A549 (cell line): ENCODE measurements at regions not wholly inside any gene's neighbourhood (a gene's known extent, or its start where the extent isn't known, plus 50 kb on each side); places are given as distances from the start of the nearest gene placed in this dataset.
A peak's percentile ranks its signal among the peaks of the same experiment; 100 is the strongest.

Experiments
- ATAC-seq, 2 experiments: fragments of 200-7000 bp in 1 of 2; fragments of >200 bp in 1 of 2; cut with Nextera tagmentation in 1 of 2; cut with Tn5 transposase in 1 of 2; 3 replicates each; pipeline versions ENCODE4 v1.8.0 to v1.9.1; 2018 to 2020; ENCODE audit warnings: mild to moderate bottlenecking in 1 of 2, moderate library complexity in 1 of 2
- CTCF ChIA-PET: fragments of 300-600 bp; sonication (Branson Sonifier 250); formaldehyde crosslinking; extraction: SDS; loops from one replicate; lab custom pipeline; 2021; ENCODE audit warnings: antibody characterized with exemption, inconsistent platforms; lab: Yijun Ruan, JAX
- POLR2A ChIA-PET: fragments of 350-600 bp; formaldehyde crosslinking; extraction: SDS; loops from one replicate; lab custom pipeline; 2021; ENCODE audit warnings: antibody characterized with exemption, inconsistent platforms; lab: Yijun Ruan, JAX
- DNase-seq, 2 experiments: peaks; one replicate each; pipeline versions ENCODE4 v3.0.0 to v3.0.0-alpha.2; 2011 to 2016; ENCODE audit warnings: low read depth in 1 of 2, low spot score in 1 of 2
- FAIRE-seq: peaks from 2 replicates; lab custom pipeline; 2011; peaks lifted over from hg19 to GRCh38; lab: Jason Lieb, UNC
- H3K27ac ChIP-seq, 2 experiments: fragments of >200 bp; sonication (Bioruptor Twin); formaldehyde crosslinking; 3 replicates each; pipeline ENCODE4 v1.5.1; 2016 to 2017
- H3K4me1 ChIP-seq: fragments of >200 bp; sonication (Bioruptor Twin); formaldehyde crosslinking; 3 replicates; pipeline ENCODE4 v1.6.1; 2016
- H3K4me2 ChIP-seq: fragments of >200 bp; sonication (Bioruptor Twin); formaldehyde crosslinking; 3 replicates; pipeline ENCODE4 v1.6.1; 2016
- H3K4me3 ChIP-seq: fragments of >200 bp; sonication (Bioruptor Twin); formaldehyde crosslinking; 3 replicates; pipeline ENCODE4 v1.5.1; 2016
- H3K9me3 ChIP-seq: fragments of >200 bp; sonication (Bioruptor Twin); formaldehyde crosslinking; 3 replicates; pipeline ENCODE4 v1.6.1; 2016
- CBX2 ChIP-seq: fragments of 200-600 bp; sonication (generic); IDR thresholded peaks from 2 replicates; pipeline ENCODE4 v1.6.1; 2016; ENCODE audit warnings: low read depth, mild to moderate bottlenecking, borderline replicate concordance
- CEBPB ChIP-seq, 2 experiments: fragments of >200 bp in 1 of 2; sonication (Bioruptor Twin) in 1 of 2; formaldehyde crosslinking in 1 of 2; IDR thresholded peaks; 2 replicates each; pipeline ENCODE4 v1.6.1; 2012 to 2016
- CHD2 ChIP-seq: fragments of 150-350 bp; IDR thresholded peaks from 2 replicates; pipeline ENCODE4 v1.6.1; 2014; ENCODE audit warnings: low read length; ENCODE audit not compliant: partially characterized antibody
- ESRRA ChIP-seq: fragments of 150-350 bp; IDR thresholded peaks from 2 replicates; pipeline ENCODE4 v1.6.1; 2014; ENCODE audit warnings: mild to moderate bottlenecking, low read length, borderline replicate concordance
- FOXS1 ChIP-seq: fragments of 250-450 bp; sonication (Bioruptor Pico); IDR thresholded peaks from 2 replicates; pipeline ENCODE4 v1.5.0; 2020; ENCODE audit warnings: mild to moderate bottlenecking, moderate library complexity
- HOXB13 ChIP-seq: fragments of 250-450 bp; sonication (Bioruptor Pico); IDR thresholded peaks from 2 replicates; pipeline ENCODE4 v1.5.0; 2020; ENCODE audit warnings: low read depth, mild to moderate bottlenecking, moderate library complexity
- KDM1A ChIP-seq: fragments of 200-600 bp; sonication (generic); IDR thresholded peaks from 2 replicates; pipeline ENCODE4 v1.6.1; 2016; ENCODE audit warnings: low read depth, mild to moderate bottlenecking
- KDM5A ChIP-seq: fragments of 200-600 bp; sonication (generic); IDR thresholded peaks from 2 replicates; pipeline ENCODE4 v1.6.1; 2016; ENCODE audit warnings: antibody characterized with exemption, mild to moderate bottlenecking
- NFE2L2 ChIP-seq: fragments of 150-350 bp; conservative IDR thresholded peaks from 2 replicates; pipeline ENCODE4 v1.6.1; 2014; ENCODE audit warnings: low read length
- NPAS2 ChIP-seq: fragments of 250-450 bp; sonication (Bioruptor Pico); IDR thresholded peaks from 2 replicates; pipeline ENCODE4 v1.8.0; 2022; ENCODE audit warnings: mild to moderate bottlenecking, moderate library complexity, borderline replicate concordance
- POLR2AphosphoS2 ChIP-seq: conservative IDR thresholded peaks from 2 replicates; pipeline ENCODE4 v1.6.1; 2012; ENCODE audit warnings: low read length, improper control_type of control experiment, inconsistent platforms
- RAD21 ChIP-seq, 2 experiments: fragments of >200 bp in 1 of 2; sonication (Bioruptor Twin) in 1 of 2; formaldehyde crosslinking in 1 of 2; IDR thresholded peaks in 1 of 2; conservative IDR thresholded peaks in 1 of 2; 2 replicates in 1 of 2; 3 replicates in 1 of 2; pipeline ENCODE4 v1.6.1; 2012 to 2018; ENCODE audit warnings: inconsistent platforms in 1 of 2
- SREBF2 ChIP-seq: fragments of 450-650 bp; IDR thresholded peaks from 2 replicates; pipeline ENCODE4 v1.6.1; 2014; ENCODE audit warnings: mild to moderate bottlenecking, moderate library complexity
- ZC3H11A ChIP-seq: fragments of 450-650 bp; IDR thresholded peaks from 2 replicates; pipeline ENCODE4 v1.6.1; 2014; ENCODE audit warnings: antibody characterized with exemption, mild to moderate bottlenecking
- ZNF302 ChIP-seq: fragments of 250-450 bp; sonication (Bioruptor Pico); IDR thresholded peaks from 2 replicates; pipeline ENCODE4 v1.9.0; 2021; ENCODE audit warnings: inconsistent platforms, mild to moderate bottlenecking, moderate library complexity
- WGBS: methylation state at CpG from one replicate; pipeline ENCODE4 v1.1.6; 2017; ENCODE audit errors: missing lambda C conversion rate; 5-methylcytosine and 5-hydroxymethylcytosine counted together
- TF ChIP-seq, protein P1 (sequence below): fragments of 450-650 bp; IDR thresholded peaks from 2 replicates; pipeline ENCODE4 v1.6.1; 2014; ENCODE audit warnings: antibody characterized with exemption
- TF ChIP-seq, protein P2 (sequence below): fragments of 250-450 bp; sonication (Bioruptor Pico); IDR thresholded peaks from 2 replicates; pipeline ENCODE4 v1.5.0; 2021; ENCODE audit warnings: mild to moderate bottlenecking, moderate library complexity, borderline replicate concordance
- TF ChIP-seq, protein P3 (sequence below): IDR thresholded peaks from 2 replicates; pipeline ENCODE4 v1.6.1; 2012
- TF ChIP-seq, protein P4 (sequence below): IDR thresholded peaks from 2 replicates; pipeline ENCODE4 v1.6.1; 2012
- TF ChIP-seq, protein P5 (sequence below): fragments of >200 bp; sonication (Bioruptor Twin); formaldehyde crosslinking; IDR thresholded peaks from 3 replicates; pipeline ENCODE4 v1.6.1; 2016

DNA sequence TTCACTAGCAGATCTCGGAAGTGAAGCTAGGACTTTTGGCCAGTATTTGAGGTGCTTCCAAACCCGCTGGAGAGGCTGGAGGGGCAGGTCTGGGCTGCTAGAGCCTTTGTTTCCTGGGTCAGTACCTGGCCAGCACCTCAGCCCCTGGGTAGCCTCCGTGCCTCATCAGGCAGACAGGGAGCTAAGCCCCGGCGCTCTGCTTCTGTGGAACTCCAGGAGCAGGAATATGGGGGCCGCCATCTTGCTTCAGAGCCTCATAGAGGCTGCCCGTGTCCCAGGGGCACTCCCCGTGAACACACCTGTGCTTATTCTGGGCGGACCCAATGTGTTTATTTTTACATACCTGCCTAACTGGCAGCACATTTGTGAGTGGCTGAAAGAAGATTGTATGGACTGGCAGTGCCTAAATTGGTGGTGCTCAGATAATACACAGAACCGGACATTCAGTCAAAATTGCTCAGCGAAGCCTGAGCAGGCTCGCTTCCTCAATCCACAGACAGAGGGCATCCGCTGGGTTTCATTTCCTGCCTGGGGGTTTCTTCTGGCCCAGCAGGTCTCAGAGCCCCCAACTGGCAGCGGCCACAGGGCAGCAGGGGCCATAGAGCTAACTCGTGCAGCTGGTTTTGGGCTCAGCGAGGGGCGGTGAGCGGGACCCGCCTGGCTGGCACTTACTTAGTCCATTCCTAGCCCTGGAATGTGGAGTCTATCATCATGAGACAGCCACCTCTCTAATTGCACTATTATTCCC is 176.8 kb upstream of the ALKAL2 start:
- peaks cover 5% of the 10 kb centered on the region; the same call in 1 of the 3 replicates for H3K9me3 ChIP-seq
- no peak for FAIRE-seq
- ChIA-PET POLR2A (no interaction called here), CTCF (interaction anchor here (1.0 to 1.3 kb wide), 2 partner anchors 21 to 172 kb away, joined by 3 read pairs; no protein-coding TSS in a partner anchor)
- no peak for DNase-seq
- peak; percentile 13 to 31; a peak in 3 of 6 replicates for ATAC-seq
- H3K27ac ChIP-seq: no peak overlapping the region
- 36% methylated on average over 18 of the region's 19 CpGs for WGBS
- H3K4me2 ChIP-seq: no peak overlapping the region
- H3K4me1 ChIP-seq: no peaks in the 10 kb centered on the region
- H3K4me3 ChIP-seq: no peak overlapping the region
- no peak for TF ChIP-seq NPAS2 (CRISPR knock-in tag)

DNA sequence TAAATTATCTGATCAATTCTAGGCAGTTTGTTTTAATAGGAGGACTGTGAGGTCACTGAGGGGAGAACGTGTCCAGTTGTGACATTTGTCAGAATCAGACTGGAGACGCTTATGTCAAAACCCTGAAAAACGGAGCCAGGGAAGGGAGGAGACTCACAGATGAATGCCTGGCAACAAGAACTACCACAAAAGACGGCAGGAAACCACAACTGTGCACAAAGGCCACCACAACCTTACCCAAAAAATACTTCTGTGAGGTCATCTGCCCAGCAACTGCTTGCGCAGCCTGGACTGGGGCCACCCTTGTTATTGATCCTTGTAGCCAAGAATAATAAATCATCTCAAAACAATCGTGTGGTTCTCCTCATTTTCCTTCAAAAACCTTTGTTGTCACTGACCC is 173.0 kb upstream of the ALKAL2 start:
- no peak for DNase-seq
- no peak overlapping the region for H3K4me3 ChIP-seq
- TF ChIP-seq NFE2L2 (no peak), KDM5A (no peak), SREBF2 (no peak), ZNF302 (CRISPR knock-in tag) (no peak), ESRRA (no peak), FOXS1 (CRISPR knock-in tag) (no peak), HOXB13 (CRISPR knock-in tag) (no peak), POLR2AphosphoS2 (no peak), CBX2 (no peak), CHD2 (no peak), KDM1A (no peak), ZC3H11A (no peak), CEBPB (IDR thresholded peaks at IDR 0.05) (no peak), RAD21 (conservative IDR thresholded peaks at IDR 0.05 in 1 of 2, IDR thresholded peaks at IDR 0.05 in 1 of 2) (no peak)
- TF ChIP-seq, protein P1, sequence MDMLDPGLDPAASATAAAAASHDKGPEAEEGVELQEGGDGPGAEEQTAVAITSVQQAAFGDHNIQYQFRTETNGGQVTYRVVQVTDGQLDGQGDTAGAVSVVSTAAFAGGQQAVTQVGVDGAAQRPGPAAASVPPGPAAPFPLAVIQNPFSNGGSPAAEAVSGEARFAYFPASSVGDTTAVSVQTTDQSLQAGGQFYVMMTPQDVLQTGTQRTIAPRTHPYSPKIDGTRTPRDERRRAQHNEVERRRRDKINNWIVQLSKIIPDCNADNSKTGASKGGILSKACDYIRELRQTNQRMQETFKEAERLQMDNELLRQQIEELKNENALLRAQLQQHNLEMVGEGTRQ: no peak
- TF ChIP-seq, protein P2, sequence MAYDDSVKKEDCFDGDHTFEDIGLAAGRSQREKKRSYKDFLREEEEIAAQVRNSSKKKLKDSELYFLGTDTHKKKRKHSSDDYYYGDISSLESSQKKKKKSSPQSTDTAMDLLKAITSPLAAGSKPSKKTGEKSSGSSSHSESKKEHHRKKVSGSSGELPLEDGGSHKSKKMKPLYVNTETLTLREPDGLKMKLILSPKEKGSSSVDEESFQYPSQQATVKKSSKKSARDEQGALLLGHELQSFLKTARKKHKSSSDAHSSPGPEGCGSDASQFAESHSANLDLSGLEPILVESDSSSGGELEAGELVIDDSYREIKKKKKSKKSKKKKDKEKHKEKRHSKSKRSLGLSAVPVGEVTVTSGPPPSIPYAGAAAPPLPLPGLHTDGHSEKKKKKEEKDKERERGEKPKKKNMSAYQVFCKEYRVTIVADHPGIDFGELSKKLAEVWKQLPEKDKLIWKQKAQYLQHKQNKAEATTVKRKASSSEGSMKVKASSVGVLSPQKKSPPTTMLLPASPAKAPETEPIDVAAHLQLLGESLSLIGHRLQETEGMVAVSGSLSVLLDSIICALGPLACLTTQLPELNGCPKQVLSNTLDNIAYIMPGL (CRISPR knock-in tag): no peak
- TF ChIP-seq, protein P3, sequence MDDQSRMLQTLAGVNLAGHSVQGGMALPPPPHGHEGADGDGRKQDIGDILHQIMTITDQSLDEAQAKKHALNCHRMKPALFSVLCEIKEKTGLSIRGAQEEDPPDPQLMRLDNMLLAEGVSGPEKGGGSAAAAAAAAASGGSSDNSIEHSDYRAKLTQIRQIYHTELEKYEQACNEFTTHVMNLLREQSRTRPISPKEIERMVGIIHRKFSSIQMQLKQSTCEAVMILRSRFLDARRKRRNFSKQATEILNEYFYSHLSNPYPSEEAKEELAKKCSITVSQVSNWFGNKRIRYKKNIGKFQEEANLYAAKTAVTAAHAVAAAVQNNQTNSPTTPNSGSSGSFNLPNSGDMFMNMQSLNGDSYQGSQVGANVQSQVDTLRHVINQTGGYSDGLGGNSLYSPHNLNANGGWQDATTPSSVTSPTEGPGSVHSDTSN: no peak
- TF ChIP-seq, protein P4, sequence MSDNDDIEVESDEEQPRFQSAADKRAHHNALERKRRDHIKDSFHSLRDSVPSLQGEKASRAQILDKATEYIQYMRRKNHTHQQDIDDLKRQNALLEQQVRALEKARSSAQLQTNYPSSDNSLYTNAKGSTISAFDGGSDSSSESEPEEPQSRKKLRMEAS: no peak
- TF ChIP-seq, protein P5, sequence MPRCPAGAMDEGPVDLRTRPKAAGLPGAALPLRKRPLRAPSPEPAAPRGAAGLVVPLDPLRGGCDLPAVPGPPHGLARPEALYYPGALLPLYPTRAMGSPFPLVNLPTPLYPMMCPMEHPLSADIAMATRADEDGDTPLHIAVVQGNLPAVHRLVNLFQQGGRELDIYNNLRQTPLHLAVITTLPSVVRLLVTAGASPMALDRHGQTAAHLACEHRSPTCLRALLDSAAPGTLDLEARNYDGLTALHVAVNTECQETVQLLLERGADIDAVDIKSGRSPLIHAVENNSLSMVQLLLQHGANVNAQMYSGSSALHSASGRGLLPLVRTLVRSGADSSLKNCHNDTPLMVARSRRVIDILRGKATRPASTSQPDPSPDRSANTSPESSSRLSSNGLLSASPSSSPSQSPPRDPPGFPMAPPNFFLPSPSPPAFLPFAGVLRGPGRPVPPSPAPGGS: no peak
- TF ChIP-seq, all 56 proteins: peak for 0
- Histone ChIP-seq H3K27ac (no peak overlapping the region), H3K4me2 (no peak overlapping the region), H3K9me3 (no peaks in the 10 kb centered on the region; the same call in 2 of the 3 replicates), H3K4me1 (no peaks in the 10 kb centered on the region)
- ChIA-PET POLR2A (no interaction called here), CTCF (no interaction called here)
- no peak for FAIRE-seq
- ATAC-seq: no peak
- 14% methylated on average over 6 of the region's 6 CpGs for WGBS
